Endothelial cell of umbilical vein (primary cell): ENCODE measurements at regions not wholly inside any gene's neighbourhood (a gene's known extent, or its start where the extent isn't known, plus 50 kb on each side); places are given as distances from the start of the nearest gene placed in this dataset.
"Not testable (repeated sequence)": the region's sequence is repeated elsewhere in the genome, so short reads cannot be mapped to it uniquely, and the experiment has no call there.

Experiments
- BruUV-seq: library from RNA; stranded (reverse); fragments of 400-500 nt; replicated peaks from 2 replicates; lab custom pipeline; 2021; lab: Mats Ljungman, UMichigan
- CTCF ChIA-PET: fragments of 300-600, 350-600 bp; sonication (Branson Sonifier 250); formaldehyde crosslinking; loops from one replicate; lab custom pipeline; 2021; ENCODE audit warnings: antibody characterized with exemption, inconsistent platforms; lab: Charles Lee
- POLR2A ChIA-PET: fragments of 300-600, 350-600 bp; sonication (Branson Sonifier 250); formaldehyde crosslinking; loops from one replicate; lab custom pipeline; 2021; ENCODE audit warnings: antibody characterized with exemption, inconsistent platforms; lab: Charles Lee
- DNase-seq: peaks from one replicate; pipeline ENCODE4 v3.0.0-alpha.2; 2011; ENCODE audit warnings: low read depth, low spot score
- FAIRE-seq: peaks from 2 replicates; lab custom pipeline; 2011; peaks lifted over from hg19 to GRCh38; lab: Jason Lieb, UNC
- H2AFZ ChIP-seq: 2 replicates; pipeline ENCODE4 v1.6.0; 2012; ENCODE audit warnings: low read depth, low read length, control low read depth, inconsistent platforms
- H3K27ac ChIP-seq: 2 replicates; pipeline ENCODE4 v1.5.1; 2011; ENCODE audit warnings: low read depth, mild to moderate bottlenecking, control low read depth, low read length, moderate library complexity; ENCODE audit not compliant: insufficient read depth
- H3K27me3 ChIP-seq, 2 experiments: 2 replicates each; pipeline versions ENCODE4 v1.6.0 to v1.6.1; 2011; ENCODE audit warnings: low read length in 2 of 2, mixed read lengths in 1 of 2; ENCODE audit not compliant: control insufficient read depth in 2 of 2, insufficient read depth in 2 of 2
- H3K36me3 ChIP-seq, 2 experiments: 2 replicates in 1 of 2; 3 replicates in 1 of 2; pipeline ENCODE4 v1.5.1; 2011; ENCODE audit warnings: low read length in 2 of 2, mild to moderate bottlenecking in 1 of 2, moderate library complexity in 1 of 2; ENCODE audit not compliant: control insufficient read depth in 2 of 2, insufficient read depth in 2 of 2; ENCODE audit errors: extremely low read depth in 1 of 2
- H3K4me1 ChIP-seq: 3 replicates; pipeline ENCODE4 v1.5.1; 2011; ENCODE audit warnings: mild to moderate bottlenecking, low read length; ENCODE audit not compliant: control insufficient read depth, insufficient read depth; ENCODE audit errors: extremely low read depth
- H3K4me2 ChIP-seq: 2 replicates; pipeline ENCODE4 v1.6.1; 2011; ENCODE audit warnings: low read length, control low read depth, mixed read lengths; ENCODE audit not compliant: insufficient read depth
- H3K4me3 ChIP-seq, 3 experiments: fragments of 200-600 bp in 1 of 3; sonication (generic), shearing (Covaris generic) in 1 of 3; replicated peaks in 1 of 3; 2 replicates each; pipeline ENCODE4 v1.5.1; 2011 to 2016; ENCODE audit warnings: control low read depth in 3 of 3, low read length in 3 of 3, mild to moderate bottlenecking in 2 of 3, inconsistent platforms in 1 of 3, low read depth in 1 of 3, moderate library complexity in 1 of 3; ENCODE audit not compliant: insufficient read depth in 1 of 3
- H3K79me2 ChIP-seq: 2 replicates; pipeline ENCODE4 v1.6.0; 2012; ENCODE audit warnings: low read length, inconsistent platforms; ENCODE audit not compliant: control insufficient read depth, insufficient read depth
- H3K9ac ChIP-seq: replicated peaks from 2 replicates; pipeline ENCODE3; 2011; ENCODE audit warnings: low read length, control low read depth; ENCODE audit not compliant: insufficient read depth; ENCODE audit errors: extremely low read depth
- H3K9me1 ChIP-seq: replicated peaks from 3 replicates; pipeline ENCODE4 v1.6.0; 2011; ENCODE audit warnings: mild to moderate bottlenecking, low read length; ENCODE audit not compliant: control insufficient read depth, insufficient read depth; ENCODE audit errors: extremely low read depth
- H3K9me3 ChIP-seq: replicated peaks from 2 replicates; pipeline ENCODE4 v1.5.1; 2012; ENCODE audit warnings: low read length, inconsistent platforms; ENCODE audit not compliant: control insufficient read depth, insufficient read depth
- H4K20me1 ChIP-seq: replicated peaks from 2 replicates; pipeline ENCODE3; 2011; ENCODE audit warnings: mild to moderate bottlenecking, low read length; ENCODE audit not compliant: control insufficient read depth, insufficient read depth; ENCODE audit errors: extremely low read depth
- dilution Hi-C: fragments of 300-500 bp; cut with MboI; formaldehyde crosslinking; loops from one replicate; pipeline ENCODE4 v1.15.0; 2019; ENCODE audit warnings: low sequenced_read_pairs; ENCODE audit not compliant: extremely low pct_ligation_motif_present
- intact Hi-C: fragments of 100-400 bp; cut with micrococcal nuclease; formaldehyde crosslinking; loops from one replicate; pipeline ENCODE4 v1.10.0; 2022

DNA sequence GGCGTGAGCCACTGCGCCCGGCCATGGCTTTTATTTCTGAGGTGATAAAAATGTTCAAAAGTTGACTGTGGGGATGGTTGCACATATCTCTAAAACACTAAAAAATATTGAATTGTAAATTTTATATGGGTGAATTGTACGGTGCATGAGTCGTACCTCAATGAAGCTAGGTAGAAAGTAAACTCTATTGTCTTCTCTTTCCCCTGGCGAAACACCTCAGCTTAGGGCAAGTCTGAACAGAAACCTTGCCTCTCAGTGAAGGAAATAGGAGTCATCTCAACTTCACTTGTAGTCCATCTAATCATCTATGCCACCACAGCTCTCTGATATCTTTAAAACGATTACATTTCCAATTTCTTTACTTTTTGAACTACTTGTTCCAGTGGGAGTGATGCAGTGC is 309.6 kb downstream of the SPATA31A1 start:
- H3K4me3 ChIP-seq, intact Hi-C loops, H4K20me1 ChIP-seq, BruUV-seq, H3K79me2 ChIP-seq, H3K27ac ChIP-seq, H3K9ac ChIP-seq, dilution Hi-C loops, CTCF ChIA-PET, DNase-seq, FAIRE-seq, H3K4me1 ChIP-seq, H3K4me2 ChIP-seq, POLR2A ChIA-PET, H2AFZ ChIP-seq, H3K9me3 ChIP-seq, H3K27me3 ChIP-seq, H3K36me3 ChIP-seq, H3K9me1 ChIP-seq: not testable (repeated sequence)

DNA sequence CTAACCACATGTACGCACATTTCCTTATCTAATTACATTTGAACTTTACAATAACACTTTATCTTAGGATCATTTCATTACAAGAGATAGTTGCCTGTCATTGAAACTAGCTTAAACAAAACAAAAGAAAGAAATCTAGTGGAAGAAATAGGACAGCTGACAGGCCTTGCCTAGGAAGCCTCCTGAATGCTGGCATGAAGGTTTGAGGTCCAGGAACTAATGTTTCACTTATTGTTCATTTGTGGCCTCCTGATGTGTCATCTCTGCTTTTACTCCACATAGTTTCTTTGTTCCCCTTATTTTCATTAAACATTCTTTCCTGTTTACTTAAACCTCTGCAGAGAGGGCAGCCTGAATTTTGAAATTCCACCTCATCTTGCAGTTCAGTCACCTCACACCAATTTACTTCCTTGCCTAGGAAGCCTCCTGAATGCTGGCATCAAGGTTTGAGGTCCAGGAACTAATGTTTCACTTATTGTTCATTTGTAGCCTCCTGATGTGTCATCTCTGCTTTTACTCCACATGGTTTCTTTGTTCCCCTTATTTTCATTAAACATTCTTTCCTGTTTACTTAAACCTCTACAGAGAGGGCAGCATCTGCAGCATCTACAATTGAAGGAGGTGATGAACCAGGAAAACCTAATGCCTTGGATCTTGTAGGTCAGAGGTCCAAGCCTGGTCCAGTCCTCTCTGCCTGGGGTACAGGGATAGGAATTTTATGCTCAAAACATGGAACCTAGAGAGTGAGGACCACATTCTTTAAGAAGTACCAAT is 319.2 kb downstream of the SPATA31A1 start:
- H3K27ac ChIP-seq, H2AFZ ChIP-seq, H3K4me3 ChIP-seq, H3K9me3 ChIP-seq, H3K79me2 ChIP-seq, H4K20me1 ChIP-seq, H3K9ac ChIP-seq, CTCF ChIA-PET, H3K4me2 ChIP-seq, H3K4me1 ChIP-seq, BruUV-seq, H3K36me3 ChIP-seq, H3K27me3 ChIP-seq, H3K9me1 ChIP-seq, intact Hi-C loops, DNase-seq, POLR2A ChIA-PET, dilution Hi-C loops: not testable (repeated sequence)
- peak; percentile 54 for FAIRE-seq

DNA sequence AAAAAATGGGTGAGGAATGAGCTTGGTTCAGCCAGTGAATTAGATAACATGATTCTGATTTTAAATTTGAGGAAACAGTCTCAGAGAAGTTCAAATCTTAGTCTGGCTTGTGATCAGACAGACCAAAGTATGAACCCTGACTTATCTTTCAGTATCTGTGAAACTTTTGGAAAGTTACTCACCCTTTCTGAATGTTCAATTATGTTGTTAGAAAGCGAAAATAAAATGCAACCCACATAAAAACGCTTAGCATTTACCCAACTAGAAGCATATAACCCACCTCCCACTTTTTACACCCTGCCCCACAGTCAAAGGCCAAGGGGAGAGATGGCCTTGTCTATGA is 319.7 kb downstream of the SPATA31A1 start:
- H3K9me1 ChIP-seq, H3K79me2 ChIP-seq, BruUV-seq, H3K4me3 ChIP-seq, H3K4me1 ChIP-seq, H3K27me3 ChIP-seq, FAIRE-seq, POLR2A ChIA-PET, H3K9ac ChIP-seq, H3K27ac ChIP-seq, intact Hi-C loops, dilution Hi-C loops, H3K4me2 ChIP-seq, H2AFZ ChIP-seq, DNase-seq, H3K9me3 ChIP-seq, H4K20me1 ChIP-seq, CTCF ChIA-PET, H3K36me3 ChIP-seq: not testable (repeated sequence)

DNA sequence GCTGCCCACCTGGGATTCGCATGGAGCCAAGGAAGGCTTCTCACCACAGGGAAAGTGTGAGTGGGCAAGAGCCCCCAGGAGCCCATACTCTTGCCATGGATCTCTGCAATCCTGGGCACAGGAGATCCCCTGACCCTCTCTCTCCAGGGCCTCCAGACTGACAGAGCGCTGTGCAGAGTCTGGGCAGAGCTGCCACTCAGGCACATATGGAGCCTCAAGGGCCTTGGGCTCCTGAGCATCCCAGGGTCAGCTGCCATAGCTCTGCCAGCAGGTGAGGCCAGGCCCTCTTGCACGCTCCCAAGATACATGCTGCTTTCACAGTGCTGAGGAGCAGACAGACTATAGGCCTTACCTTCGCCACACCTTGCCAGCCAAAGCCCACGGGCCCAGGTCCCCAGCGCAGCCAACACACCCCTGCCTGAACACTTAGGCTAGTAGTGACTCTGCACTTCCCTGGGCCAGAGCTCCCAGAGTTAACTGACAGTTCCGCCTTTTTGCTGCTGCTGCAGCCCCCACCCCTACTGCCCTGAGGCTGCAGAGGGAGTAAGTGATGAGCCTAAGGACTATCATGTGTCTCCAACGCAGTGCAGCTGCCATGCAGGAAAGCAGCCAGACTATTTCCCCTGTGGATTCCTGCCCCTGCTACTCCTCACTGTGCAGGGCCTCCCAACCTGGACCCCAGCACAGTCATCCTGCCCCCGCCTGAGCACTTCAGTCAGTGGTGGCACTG is 323.2 kb downstream of the SPATA31A1 start:
- CTCF ChIA-PET, DNase-seq, H3K4me1 ChIP-seq, H3K79me2 ChIP-seq, dilution Hi-C loops, BruUV-seq, POLR2A ChIA-PET, H3K9me3 ChIP-seq, H2AFZ ChIP-seq, H4K20me1 ChIP-seq, H3K9ac ChIP-seq, H3K9me1 ChIP-seq, intact Hi-C loops, H3K4me3 ChIP-seq, H3K36me3 ChIP-seq, FAIRE-seq, H3K4me2 ChIP-seq, H3K27me3 ChIP-seq, H3K27ac ChIP-seq: not testable (repeated sequence)
